Omental fat pad (tissue), 3 donors: ENCODE measurements at regions not wholly inside any gene's neighbourhood (a gene's known extent, or its start where the extent isn't known, plus 50 kb on each side); places are given as distances from the start of the nearest gene placed in this dataset.

Experiments used
- ATAC-seq: fragments of 150-250 bp; one replicate; pipeline ENCODE4 v1.9.1; 2016; ENCODE audit warnings: mild to moderate bottlenecking, moderate library complexity; ENCODE audit not compliant: low FRiP score
- DNase-seq: peaks from one replicate; pipeline ENCODE4 v3.0.0-alpha.2; 2019; ENCODE audit warnings: low spot score
- TF ChIP-seq, protein P1 (sequence below), 3 donors: fragments of 450-650 bp; IDR thresholded peaks; one replicate each; pipeline ENCODE4 v1.5.1; 2016 to 2017; ENCODE audit warnings: antibody characterized with exemption in 3 of 3, mild to moderate bottlenecking in 3 of 3, moderate library complexity in 2 of 3

DNA sequence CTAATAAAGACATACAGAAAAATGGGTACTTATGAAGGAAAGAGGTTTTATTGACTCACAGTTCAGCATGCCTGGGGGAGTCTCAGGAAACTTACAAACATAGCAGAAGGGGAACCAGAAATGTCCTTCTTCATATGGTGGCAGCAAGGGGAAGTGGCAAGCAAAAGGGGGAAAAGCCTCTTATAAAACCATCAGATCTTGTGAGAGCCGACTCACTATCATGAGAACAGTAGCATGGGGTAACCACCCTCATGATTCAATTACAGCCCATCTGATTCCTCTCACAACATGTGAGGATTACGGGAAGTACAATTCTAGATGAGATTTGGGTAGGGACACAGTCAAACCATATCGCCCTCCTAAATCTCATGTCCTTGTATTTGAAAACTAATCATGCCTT is 1305.4 kb upstream of the SORCS1 start:
- DNase-seq (no peak), ATAC-seq (no peak)
- TF ChIP-seq, protein P1, sequence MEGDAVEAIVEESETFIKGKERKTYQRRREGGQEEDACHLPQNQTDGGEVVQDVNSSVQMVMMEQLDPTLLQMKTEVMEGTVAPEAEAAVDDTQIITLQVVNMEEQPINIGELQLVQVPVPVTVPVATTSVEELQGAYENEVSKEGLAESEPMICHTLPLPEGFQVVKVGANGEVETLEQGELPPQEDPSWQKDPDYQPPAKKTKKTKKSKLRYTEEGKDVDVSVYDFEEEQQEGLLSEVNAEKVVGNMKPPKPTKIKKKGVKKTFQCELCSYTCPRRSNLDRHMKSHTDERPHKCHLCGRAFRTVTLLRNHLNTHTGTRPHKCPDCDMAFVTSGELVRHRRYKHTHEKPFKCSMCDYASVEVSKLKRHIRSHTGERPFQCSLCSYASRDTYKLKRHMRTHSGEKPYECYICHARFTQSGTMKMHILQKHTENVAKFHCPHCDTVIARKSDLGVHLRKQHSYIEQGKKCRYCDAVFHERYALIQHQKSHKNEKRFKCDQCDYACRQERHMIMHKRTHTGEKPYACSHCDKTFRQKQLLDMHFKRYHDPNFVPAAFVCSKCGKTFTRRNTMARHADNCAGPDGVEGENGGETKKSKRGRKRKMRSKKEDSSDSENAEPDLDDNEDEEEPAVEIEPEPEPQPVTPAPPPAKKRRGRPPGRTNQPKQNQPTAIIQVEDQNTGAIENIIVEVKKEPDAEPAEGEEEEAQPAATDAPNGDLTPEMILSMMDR (IDR thresholded peaks at IDR 0.05) = no peak

DNA sequence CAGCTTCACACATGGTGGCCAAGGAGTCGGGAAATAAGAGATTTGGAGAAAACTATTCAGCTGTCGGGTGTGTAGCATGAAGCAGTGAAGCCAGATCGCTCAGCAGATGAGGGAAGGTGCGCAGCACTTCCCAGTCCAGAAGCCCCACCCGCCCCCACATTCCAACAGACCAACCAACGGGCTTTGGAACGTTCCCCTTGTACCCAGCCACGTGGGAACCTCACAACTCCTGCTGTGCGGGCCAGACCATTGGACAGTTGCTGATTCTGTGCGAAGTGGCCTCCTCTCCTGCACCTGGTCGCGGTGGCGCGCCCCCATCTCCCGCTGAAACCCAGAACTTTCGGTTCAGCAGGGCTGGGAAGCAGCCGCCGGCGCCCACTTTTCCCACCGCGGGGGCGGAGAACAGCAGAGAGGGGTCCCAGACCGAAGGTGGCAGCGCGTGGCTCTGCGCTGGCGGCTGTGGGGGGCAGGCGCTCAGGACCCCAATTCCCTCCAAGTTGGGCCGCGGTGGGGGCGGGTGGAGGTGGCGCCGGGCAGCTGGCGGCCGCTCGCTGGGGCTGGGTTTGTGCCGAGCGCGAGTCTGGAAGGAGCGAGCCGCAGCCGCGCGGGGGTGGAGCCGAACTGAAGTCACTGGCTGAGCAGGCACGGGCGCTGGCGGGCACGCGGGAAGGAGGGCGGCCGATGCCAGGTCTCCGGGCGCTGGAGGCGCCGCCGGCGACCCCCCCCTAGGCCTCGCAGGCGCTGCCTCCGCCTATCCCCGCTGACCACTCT is 1301.5 kb upstream of the SORCS1 start:
- DNase-seq (no peak), ATAC-seq (peak; percentile 71)

DNA sequence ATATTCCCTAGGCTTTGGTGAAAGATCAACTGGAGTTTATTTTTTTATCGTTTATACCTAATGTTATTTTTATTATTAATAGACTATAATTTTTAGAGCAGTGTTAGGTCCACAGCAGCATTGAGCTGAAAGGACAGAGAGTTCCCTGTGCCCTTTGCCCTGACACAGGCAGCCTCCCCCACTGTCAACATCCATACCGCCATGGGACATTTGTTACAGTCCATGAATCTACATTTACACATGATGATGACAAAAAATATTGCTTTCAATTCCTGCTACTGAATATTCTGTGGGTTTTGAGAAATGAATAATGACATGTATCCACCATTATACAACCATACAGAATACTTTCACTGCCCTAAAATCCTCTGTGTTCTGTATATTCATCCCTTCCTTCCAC is 1297.5 kb upstream of the SORCS1 start:
- ATAC-seq = no peak
- TF ChIP-seq, protein P1 (IDR thresholded peaks at IDR 0.05) = no peak
- no peak for DNase-seq

More for the DNA sequence above, 1301.5 kb upstream of the SORCS1 start:
- TF ChIP-seq, protein P1 (IDR thresholded peaks at IDR 0.05) = no peak

DNA sequence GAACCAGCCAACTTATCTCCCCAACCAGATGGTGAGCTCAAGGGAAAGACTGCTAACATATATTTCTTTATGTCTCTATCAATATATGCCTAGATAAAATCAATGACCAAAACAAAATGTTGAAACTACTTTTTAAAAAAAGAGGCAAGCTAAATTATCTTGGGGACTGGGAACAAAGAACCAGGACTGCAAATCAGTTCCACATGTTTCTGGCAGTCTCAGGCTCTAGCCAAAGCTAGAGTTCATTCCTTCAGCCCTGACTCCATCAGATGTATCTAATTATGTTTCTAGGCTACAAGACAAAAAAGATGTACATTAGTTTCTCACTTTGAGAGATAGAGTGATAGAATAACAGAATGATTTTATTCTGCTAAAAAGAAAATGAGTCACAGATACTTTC is 1290.3 kb upstream of the SORCS1 start:
- TF ChIP-seq, protein P1 (IDR thresholded peaks at IDR 0.05) = no peak
- ATAC-seq (no peak), DNase-seq (no peak)

DNA sequence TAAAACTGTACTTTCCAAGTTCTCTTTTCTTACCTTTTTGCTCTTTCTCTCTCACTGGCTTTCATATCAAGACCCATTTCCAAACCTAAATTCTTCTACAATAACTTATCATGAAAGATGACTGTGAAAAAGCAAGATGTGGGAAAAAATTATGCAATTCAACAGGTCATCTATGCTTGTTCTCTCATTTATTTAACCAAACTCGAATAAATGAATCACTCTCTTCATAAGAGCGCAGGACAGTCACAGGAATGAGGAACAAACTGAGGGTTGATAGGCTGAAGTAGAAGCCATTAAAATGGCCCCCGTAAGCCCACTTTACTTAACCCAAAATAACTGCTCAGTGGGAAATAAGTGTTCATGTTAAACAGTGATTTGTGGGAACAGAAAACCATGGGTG is 1289.7 kb upstream of the SORCS1 start:
- no peak for ATAC-seq

DNA sequence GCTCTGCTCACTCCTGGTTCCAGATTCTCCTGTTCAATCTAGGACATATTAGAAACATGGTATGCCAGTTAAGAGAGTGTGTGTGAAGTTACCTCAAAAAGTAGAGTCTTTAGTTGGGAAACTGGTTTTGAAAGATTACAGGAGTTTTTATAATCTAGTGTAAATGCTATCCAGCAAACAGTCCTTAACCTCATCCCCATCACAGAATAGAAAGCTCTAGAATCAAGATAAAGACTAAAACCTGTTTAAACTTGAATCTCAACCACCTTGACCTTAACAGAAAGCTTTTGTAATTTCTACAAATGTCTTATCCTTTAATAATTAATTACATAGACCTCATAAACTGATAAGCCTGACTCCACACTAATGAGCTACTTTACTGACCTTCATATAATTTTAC is 1288.7 kb upstream of the SORCS1 start:
- TF ChIP-seq, protein P1 (IDR thresholded peaks at IDR 0.05) = no peak
- no peak for DNase-seq
- ATAC-seq = no peak

More for the DNA sequence above, 1289.7 kb upstream of the SORCS1 start:
- DNase-seq = no peak
- TF ChIP-seq, protein P1 (IDR thresholded peaks at IDR 0.05) = no peak

DNA sequence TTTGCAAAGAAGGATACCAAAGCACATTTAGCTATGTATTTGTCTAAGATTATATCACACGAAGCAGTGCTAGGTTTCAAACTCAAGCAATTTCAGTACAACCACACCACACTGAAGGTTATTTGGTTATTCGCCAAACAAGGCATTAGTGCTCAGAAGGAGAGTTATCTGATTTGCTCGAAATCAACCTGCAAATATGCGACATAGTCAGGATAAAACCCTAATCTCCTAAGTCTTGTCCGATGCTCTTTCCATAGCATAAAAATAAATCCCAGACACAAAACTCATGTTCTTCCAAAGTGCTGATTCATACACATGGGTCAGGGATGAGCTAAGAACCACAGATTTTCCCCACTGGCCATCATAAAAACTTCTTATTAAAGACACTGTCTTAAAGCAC is 1288.0 kb upstream of the SORCS1 start:
- DNase-seq (no peak), ATAC-seq (no peak)
- TF ChIP-seq, protein P1 (IDR thresholded peaks at IDR 0.05) = no peak
